ENCODE measurements at regions not wholly inside any gene's neighbourhood (a gene's known extent, or its start where the extent isn't known, plus 50 kb on each side); places are given as distances from the start of the nearest gene placed in this dataset.
"Not testable (repeated sequence)": the region's sequence is repeated elsewhere in the genome, so short reads cannot be mapped to it uniquely, and the experiment has no call there.

DNA sequence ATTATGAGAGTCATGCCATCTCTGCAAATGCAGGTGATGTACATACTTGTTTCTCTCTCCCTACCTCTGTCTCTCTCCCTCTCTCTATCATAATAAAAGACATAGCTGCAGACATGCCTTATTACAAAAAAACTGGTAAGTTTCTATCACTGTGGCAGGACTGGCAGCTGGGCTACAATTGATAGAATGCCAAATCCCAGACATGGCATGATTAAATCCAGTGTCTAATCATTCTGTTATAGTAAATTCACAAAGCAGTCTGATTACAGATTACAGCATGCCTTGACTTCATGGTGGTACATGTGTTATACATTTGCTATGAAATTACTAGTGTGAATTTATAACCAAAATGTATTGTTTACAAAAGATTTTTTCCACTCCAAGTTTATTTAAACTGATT, 854.7 kb downstream of the TMTC2 start:
- DNase-seq (ENCODE audit: low read depth): no peak

GRCh38 chr12:83538361-83538965, 851.8 kb downstream of the TMTC2 start:
- no peak for DNase-seq (ENCODE audit: low read depth)

DNA sequence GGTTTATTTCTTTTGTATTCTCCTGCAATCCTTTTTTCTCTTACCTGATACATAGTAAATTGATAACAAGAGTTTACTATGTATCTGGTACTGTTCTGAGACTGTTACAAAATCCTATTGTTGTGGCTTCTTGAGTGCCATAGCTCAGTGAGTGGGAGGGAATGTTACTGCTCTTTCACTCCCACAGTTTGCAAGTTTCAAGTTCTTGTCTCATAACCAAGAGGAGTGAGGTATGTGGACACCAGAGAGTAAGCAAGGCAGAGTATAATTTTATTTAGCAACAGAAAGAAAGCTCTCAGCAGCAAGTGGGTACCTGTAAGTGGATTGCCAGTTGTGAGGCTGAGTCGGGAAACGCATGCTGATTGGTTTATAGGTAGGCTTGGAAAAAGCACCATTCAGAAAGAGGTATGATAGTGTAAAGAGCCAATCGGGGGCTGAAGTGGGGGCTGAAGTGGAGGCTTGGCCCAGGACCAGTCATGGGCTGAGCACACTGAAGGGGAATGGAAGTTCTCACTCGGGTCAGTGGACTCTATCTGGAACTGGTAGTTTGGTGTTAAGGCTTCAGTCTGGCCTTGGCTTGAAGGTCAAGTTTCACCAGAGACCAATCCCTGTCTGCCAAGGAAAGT, 850.8 kb downstream of the TMTC2 start:
- DNase-seq (ENCODE audit: low read depth): no peak

GRCh38 chr12:83536496-83536895, 849.8 kb downstream of the TMTC2 start:
- no peak for DNase-seq (ENCODE audit: low read depth)

DNA sequence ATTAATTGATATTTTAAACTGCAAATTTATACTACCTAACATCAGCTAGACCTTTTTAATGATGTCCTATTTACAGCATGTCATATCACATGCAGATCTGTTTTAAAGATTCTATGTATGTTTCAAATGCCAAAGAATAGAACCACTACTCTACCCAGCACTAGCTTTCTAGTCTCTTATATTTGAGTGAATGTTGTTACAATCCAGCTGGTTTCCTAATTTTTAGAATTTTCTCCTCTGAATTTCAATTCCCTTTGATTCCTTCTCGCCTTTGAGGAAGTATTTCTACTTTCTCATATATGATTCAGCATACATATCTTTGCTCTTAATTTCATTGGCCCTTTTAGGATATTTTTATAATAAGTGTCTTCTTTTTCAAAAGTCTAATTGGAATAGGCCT, 841.9 kb downstream of the TMTC2 start:
- no peak for DNase-seq (ENCODE audit: low read depth)

DNA sequence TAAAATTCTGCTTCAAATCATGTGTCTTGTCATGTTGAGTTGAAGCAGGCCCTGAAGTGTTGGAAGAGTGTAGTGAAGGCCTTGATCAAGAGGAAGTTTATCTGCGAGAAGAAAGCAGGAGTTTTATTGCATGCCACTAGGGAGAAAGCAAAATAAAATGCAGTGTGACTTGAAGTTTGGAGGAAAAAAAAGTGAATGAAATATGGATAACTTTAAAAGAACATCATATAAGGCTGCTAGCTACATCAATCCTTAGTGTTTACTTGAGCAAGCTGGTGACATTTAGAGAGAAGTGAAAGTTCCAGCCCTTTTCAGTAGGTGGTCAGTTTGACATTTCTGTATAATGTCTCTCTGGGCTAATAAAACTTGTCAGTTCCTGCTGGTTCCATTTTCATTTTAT, 841.1 kb downstream of the TMTC2 start:
- DNase-seq (ENCODE audit: low read depth): no peak

GRCh38 chr12:83515306-83516026, 828.8 kb downstream of the TMTC2 start:
- no peak for DNase-seq (ENCODE audit: low read depth)

- DNase-seq (ENCODE audit: low read depth): no peak
Observed at GRCh38 chr12:83514372-83514771, 827.7 kb downstream of the TMTC2 start.

DNA sequence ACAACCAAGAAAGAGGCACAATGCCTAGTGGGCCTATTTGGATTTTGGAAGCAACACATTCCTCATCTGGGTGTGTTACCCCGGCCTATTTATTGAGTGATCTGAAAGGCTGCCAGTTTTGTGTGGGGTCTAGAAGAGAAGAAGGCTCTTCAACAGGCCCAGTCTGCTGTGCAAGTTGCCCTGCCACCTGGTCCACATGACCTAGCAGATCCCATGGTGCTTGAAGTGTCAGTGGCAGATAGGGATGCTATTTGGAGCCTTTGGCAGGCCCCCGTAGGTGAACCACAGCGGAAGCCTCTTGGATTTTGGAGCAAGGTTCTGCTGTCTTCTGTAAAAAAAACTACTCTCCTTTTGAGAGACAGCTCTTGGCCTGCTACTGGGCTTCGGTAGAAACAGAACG, 820.1 kb downstream of the TMTC2 start:
- no peak for DNase-seq (ENCODE audit: low read depth)

DNA sequence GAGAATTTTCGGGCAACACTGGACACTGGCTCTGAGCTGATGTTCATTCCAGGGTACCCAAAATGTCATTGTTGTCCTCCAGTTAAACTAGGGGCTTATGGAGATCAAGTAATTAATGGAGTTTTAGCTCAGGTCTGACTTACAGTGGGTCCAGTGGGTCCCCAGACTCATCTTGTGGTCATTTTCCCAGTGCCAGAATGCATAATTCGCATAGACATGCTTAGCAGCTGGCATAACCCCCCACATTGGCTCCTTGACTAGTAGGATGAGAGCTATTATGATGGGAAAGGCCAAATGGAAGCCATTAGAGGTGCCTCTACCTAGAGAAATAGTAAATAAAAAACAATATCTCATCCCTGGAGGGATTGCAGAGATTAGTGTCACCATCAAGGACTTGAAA, 818.9 kb downstream of the TMTC2 start:
- DNase-seq (ENCODE audit: low read depth): no peak

DNA sequence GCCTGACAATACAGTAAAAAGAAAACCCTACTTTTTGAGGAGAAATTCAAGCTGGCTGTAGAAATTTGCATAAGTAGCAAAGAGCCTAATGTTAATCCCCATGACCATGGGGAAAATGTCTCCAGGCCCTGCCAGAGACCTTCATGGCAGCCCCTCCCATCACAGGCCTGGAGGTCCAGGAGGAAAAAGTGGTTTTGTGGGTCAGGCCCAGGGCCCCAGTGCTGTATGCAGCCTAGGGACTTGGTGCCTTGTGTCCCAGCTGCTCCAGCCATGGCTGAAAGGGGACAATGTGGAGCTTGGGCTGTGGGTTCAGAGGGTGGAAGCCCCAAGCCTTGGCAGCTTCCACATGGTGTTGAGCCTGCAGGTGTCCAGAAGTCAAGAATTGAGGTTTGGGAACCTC, 813.2 kb downstream of the TMTC2 start:
- not testable (repeated sequence) for DNase-seq (ENCODE audit: low read depth)

- DNase-seq (ENCODE audit: low read depth): no peak
Observed at GRCh38 chr12:83477696-83478095, 791.0 kb downstream of the TMTC2 start.

DNA sequence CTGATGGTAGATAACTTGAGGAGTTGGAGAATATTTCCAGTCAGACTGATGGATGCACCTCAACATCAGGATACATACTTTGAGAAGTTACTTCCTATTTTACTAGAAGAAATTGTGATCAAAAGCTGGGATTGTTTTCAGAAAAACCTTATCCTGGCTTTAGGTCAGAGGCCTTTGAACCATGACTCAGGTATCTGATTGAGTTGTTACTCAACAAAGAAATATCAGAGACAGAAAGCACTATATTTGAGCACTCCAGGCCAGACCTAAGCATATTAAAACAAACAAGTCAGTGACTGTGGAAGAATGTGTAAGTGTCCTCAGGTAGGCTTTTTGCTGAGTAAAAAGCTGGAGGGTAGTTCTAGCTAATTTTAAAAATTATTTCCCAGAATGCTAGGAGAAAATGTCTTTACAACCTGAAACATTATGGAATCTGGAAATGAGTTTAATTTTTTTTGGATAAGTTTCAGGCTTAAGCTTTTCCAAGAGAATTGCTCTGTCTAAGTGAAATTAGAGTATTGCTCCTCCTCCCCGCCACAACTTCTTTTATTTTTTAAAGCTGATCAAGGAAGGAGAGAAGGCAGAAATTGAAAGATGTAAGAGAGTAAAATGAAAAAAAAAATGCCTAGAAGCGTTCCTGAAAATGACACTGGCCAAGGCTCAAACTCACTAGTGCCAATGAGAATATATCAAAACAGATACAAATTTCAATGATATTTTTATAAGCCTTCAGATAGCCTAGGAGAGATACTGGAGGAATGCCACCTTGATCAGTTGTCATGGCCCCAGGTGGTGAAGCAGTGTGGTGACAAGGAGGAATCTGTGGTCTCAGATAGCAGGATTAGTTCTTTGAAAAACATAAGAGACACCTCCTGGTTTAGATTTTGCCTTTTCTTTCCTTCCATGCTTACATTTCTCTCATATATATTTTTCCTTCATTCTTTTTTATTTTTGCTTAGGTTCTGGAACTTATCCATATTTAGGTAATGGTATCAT, 790.3 kb downstream of the TMTC2 start:
- DNase-seq (ENCODE audit: low read depth): no peak

DNA sequence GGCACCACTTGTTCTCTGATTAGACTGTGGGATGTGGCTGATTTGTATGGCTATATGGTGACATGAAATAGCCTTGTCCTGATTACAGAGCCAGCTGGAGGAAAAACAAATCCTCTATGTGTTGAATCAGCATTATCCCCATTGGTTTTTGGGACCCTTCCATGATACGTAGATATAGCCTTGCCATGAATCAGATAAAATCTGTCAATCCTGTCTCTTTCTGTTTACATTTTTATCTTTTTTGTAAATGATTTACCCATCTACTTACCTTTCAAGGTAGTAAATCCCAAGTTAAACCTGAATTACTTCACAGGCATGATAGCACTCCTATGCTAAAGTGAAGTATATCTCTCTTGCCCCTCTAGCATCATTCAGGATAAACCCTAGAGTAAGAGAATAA, 789.3 kb downstream of the TMTC2 start:
- DNase-seq (ENCODE audit: low read depth): no peak

- DNase-seq (ENCODE audit: low read depth): no peak
Observed at GRCh38 chr12:83474369-83474768, 787.7 kb downstream of the TMTC2 start.

- no peak for DNase-seq (ENCODE audit: low read depth)
Observed at GRCh38 chr12:83473408-83474095, 786.8 kb downstream of the TMTC2 start.

DNA sequence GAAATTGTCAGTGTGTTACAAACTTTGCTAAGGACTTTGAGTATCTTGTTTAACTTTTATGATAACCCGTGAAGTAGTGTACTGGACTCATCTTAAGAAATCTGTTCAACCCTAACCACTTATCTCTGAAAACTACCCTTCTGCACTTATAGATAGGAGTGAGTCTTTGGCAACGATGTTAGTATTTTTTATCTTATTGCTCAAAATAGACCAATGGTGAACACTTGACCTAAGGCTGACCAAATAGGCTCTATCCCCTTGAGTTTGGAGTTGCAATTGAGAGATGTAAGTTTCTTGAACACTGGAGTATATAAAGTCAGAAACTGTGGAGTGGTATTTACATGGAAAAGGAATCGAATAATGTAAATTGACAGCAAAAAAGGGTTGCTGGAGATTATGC, 786.1 kb downstream of the TMTC2 start:
- DNase-seq (ENCODE audit: low read depth): no peak

DNA sequence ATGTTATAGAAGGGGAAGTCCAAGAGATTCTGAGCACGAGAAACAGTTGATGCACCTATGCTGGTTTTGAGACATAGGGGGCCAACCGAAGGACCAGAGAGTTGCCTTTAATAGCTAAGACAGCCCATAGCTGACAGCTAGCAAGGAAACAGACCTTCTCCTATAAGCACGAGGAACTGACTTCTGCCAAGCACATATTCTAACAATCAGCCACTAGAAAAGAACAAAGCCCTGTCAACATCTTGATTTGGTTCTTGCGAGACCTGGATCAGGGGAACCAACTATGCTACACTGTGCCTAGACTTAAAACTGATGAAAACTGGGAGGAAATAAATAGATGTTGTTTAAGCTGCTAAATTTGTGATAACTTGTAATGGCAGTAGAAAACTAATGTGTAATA, 785.6 kb downstream of the TMTC2 start:
- no peak for DNase-seq (ENCODE audit: low read depth)

DNA sequence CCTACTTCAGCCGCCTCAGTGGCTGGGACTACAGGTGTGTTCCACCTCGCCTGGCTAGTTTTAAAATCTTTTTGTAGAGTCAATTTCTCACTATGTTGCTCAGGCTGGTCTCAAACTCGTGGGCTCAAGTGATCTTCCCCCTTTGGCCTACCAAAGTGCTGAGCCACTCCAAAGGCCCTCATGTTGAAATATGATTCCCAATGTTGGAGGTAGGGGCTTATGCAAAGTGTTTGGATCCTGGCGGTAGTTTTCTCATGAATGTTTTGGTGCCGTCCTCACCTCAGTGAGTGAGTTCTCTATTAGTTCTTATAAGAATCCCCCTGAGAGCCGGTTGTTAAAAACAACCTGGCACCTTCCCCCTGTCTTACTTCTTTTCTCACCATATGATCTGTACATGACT, 784.6 kb downstream of the TMTC2 start:
- no peak for DNase-seq (ENCODE audit: low read depth)

- no peak for DNase-seq (ENCODE audit: low read depth)
Observed at GRCh38 chr12:83470749-83471148, 784.0 kb downstream of the TMTC2 start.

GRCh38 chr12:83468988-83469908, 782.5 kb downstream of the TMTC2 start:
- DNase-seq (ENCODE audit: low read depth): no peak

Measured in GM04504 (cell line).